GM23248 (cell line): ENCODE measurements at regions not wholly inside any gene's neighbourhood (a gene's known extent, or its start where the extent isn't known, plus 50 kb on each side); places are given as distances from the start of the nearest gene placed in this dataset.
"Not testable (repeated sequence)": the region's sequence is repeated elsewhere in the genome, so short reads cannot be mapped to it uniquely, and the experiment has no call there.

Experiments used
- DNase-seq: peaks from one replicate; pipeline ENCODE4 v3.0.0-alpha.2; 2015
- H2AFZ ChIP-seq: fragments of 200-600 bp; sonication (generic); 2 replicates; pipeline ENCODE4 v1.6.1; 2016; ENCODE audit warnings: antibody characterized with exemption
- H3F3A ChIP-seq: fragments of 200-600 bp; sonication (generic); 2 replicates; pipeline ENCODE4 v1.6.1; 2016; ENCODE audit warnings: mild to moderate bottlenecking, antibody characterized with exemption, mixed run types; ENCODE audit not compliant: insufficient read depth
- H3K27ac ChIP-seq: fragments of 200-600 bp; sonication (generic); 2 replicates; pipeline ENCODE4 v1.5.1; 2016; ENCODE audit warnings: mild to moderate bottlenecking
- H3K27me3 ChIP-seq: fragments of 200-600 bp; sonication (generic); replicated peaks from 2 replicates; pipeline ENCODE4 v1.6.1; 2016; ENCODE audit warnings: mild to moderate bottlenecking; ENCODE audit not compliant: insufficient read depth
- H3K36me3 ChIP-seq: fragments of 200-600 bp; sonication (generic); 2 replicates; pipeline ENCODE4 v1.6.1; 2016; ENCODE audit warnings: low read depth, mild to moderate bottlenecking
- H3K4me1 ChIP-seq: fragments of 200-600 bp; sonication (generic); 2 replicates; pipeline ENCODE4 v1.6.1; 2016; ENCODE audit warnings: mild to moderate bottlenecking; ENCODE audit not compliant: insufficient read depth
- H3K4me2 ChIP-seq: fragments of 200-600 bp; sonication (generic); one replicate; pipeline ENCODE4 v1.6.1; 2016; ENCODE audit warnings: mild to moderate bottlenecking; ENCODE audit not compliant: unreplicated experiment
- H3K4me3 ChIP-seq: fragments of 200-600 bp; sonication (generic); 2 replicates; pipeline ENCODE4 v1.5.1; 2016; ENCODE audit warnings: mild to moderate bottlenecking
- H3K79me2 ChIP-seq: fragments of 200-600 bp; sonication (generic); 2 replicates; pipeline ENCODE4 v1.6.1; 2016; ENCODE audit warnings: mild to moderate bottlenecking; ENCODE audit not compliant: insufficient read depth
- H3K9ac ChIP-seq: fragments of 200-600 bp; sonication (generic); 2 replicates; pipeline ENCODE4 v1.6.1; 2016; ENCODE audit warnings: mild to moderate bottlenecking
- H3K9me2 ChIP-seq: fragments of 200-600 bp; sonication (generic); 2 replicates; pipeline ENCODE4 v1.6.1; 2016; ENCODE audit warnings: mixed run types, mild to moderate bottlenecking, moderate library complexity; ENCODE audit not compliant: insufficient read depth
- H3K9me3 ChIP-seq: fragments of 200-600 bp; sonication (generic); one replicate; pipeline ENCODE4 v1.6.1; 2017; ENCODE audit warnings: low read depth
- H4K20me1 ChIP-seq: fragments of 200-600 bp; sonication (generic); 2 replicates; pipeline ENCODE4 v1.6.0; 2016; ENCODE audit not compliant: insufficient read depth
- EZH2 ChIP-seq: fragments of 200-600 bp; sonication (generic); IDR thresholded peaks from 2 replicates; pipeline ENCODE4 v1.6.1; 2018; ENCODE audit warnings: antibody characterized with exemption, mild to moderate bottlenecking; ENCODE audit not compliant: insufficient read depth, poor library complexity, severe bottlenecking
- EZH2phosphoT487 ChIP-seq: fragments of 200-600 bp; sonication (generic); IDR thresholded peaks from 2 replicates; pipeline ENCODE4 v1.6.1; 2018; ENCODE audit warnings: antibody characterized with exemption, moderate library complexity, mild to moderate bottlenecking, low read depth; ENCODE audit not compliant: insufficient read depth
- WGBS, 2 experiments: methylation state at CpG; one replicate each; pipeline ENCODE4 v1.1.6; 2015 to 2017; ENCODE audit warnings: low lambda C conversion rate in 2 of 2, low coverage in 1 of 2; ENCODE audit errors: missing lambda C conversion rate in 2 of 2; 5-methylcytosine and 5-hydroxymethylcytosine counted together
- in situ Hi-C: fragments of 300-500 bp; cut with MboI; formaldehyde crosslinking; loops from 2 replicates; pipeline ENCODE4 v1.15.0; 2020

- Histone ChIP-seq H3K36me3 (peaks cover 29% of the 10 kb centered on the region), H3K4me2 (no peak overlapping the region), H3F3A (peaks cover 37% of the 10 kb centered on the region), H3K4me1 (0 out of 2 replicates have a peak, but pooled peaks cover 10% of the 10 kb centered on the region), H3K9me3 (no peaks in the 10 kb centered on the region), H3K27ac (no peak overlapping the region), H3K79me2 (peaks cover 9% of the 10 kb centered on the region; the same call in 1 of the 2 replicates), H3K9me2 (no peaks in the 10 kb centered on the region), H3K9ac (no peak overlapping the region), H3K27me3 (no peaks in the 10 kb centered on the region), H4K20me1 (no peaks in the 10 kb centered on the region), H3K4me3 (no peak overlapping the region), H2AFZ (no peak overlapping the region)
- in situ Hi-C loops: loop anchor here (10.0 kb wide), 1 partner anchor 191 kb away; no protein-coding TSS in a partner anchor
- no peak for TF ChIP-seq EZH2
- no peak for TF ChIP-seq EZH2phosphoT487
- DNase-seq: peak; percentile 69
- WGBS, 2 experiments: 53 to 59% methylated on average over 5 of the region's 5 CpGs
Measured at GRCh38 chr7:35905555-35905954, 104.7 kb downstream of the SEPTIN7 start.

- Histone ChIP-seq H3K27ac (no peak overlapping the region), H4K20me1 (no peaks in the 10 kb centered on the region), H3K79me2 (0 out of 2 replicates have a peak, but pooled peaks cover under 1% of the 10 kb centered on the region), H3K9me2 (no peaks in the 10 kb centered on the region), H3K27me3 (no peaks in the 10 kb centered on the region), H3K4me2 (no peak overlapping the region), H3K9me3 (no peaks in the 10 kb centered on the region), H3K9ac (no peak overlapping the region), H3K4me3 (no peak overlapping the region), H3F3A (peaks cover 34% of the 10 kb centered on the region), H3K36me3 (peaks cover 23% of the 10 kb centered on the region), H2AFZ (no peak overlapping the region), H3K4me1 (0 out of 2 replicates have a peak, but pooled peaks cover 10% of the 10 kb centered on the region)
- TF ChIP-seq EZH2 (no peak), EZH2phosphoT487 (no peak)
- in situ Hi-C loops: loop anchor here (10.0 kb wide), 1 partner anchor 192 kb away; no protein-coding TSS in a partner anchor
- peak; percentile 67 for DNase-seq
- 25 to 32% methylated on average over 2 of the region's 2 CpGs for WGBS, 2 experiments
Measured at GRCh38 chr7:35906191-35906908, 105.5 kb downstream of the SEPTIN7 start.

GRCh38 chr7:35908331-35909216, 107.7 kb downstream of the SEPTIN7 start:
- Histone ChIP-seq H3K9me2 (no peaks in the 10 kb centered on the region), H3K4me3 (no peak overlapping the region), H3K4me2 (no peak overlapping the region), H2AFZ (no peak overlapping the region), H3K27me3 (no peaks in the 10 kb centered on the region), H3K9ac (no peak overlapping the region), H4K20me1 (no peaks in the 10 kb centered on the region), H3K4me1 (0 out of 2 replicates have a peak, but pooled peaks cover 10% of the 10 kb centered on the region), H3K9me3 (no peaks in the 10 kb centered on the region), H3K79me2 (no peaks in the 10 kb centered on the region), H3F3A (peaks cover 24% of the 10 kb centered on the region), H3K36me3 (peaks cover 17% of the 10 kb centered on the region), H3K27ac (no peak overlapping the region)
- in situ Hi-C loops: loop anchor here (10.0 kb wide), 1 partner anchor 194 kb away; no protein-coding TSS in a partner anchor
- TF ChIP-seq EZH2phosphoT487: no peak
- no peak for TF ChIP-seq EZH2
- 48% methylated on average over 11 of the region's 11 CpGs for WGBS, 2 experiments
- no peak for DNase-seq

GRCh38 chr7:35909870-35910357, 109.1 kb downstream of the SEPTIN7 start:
- no peaks in the 10 kb centered on the region for H3K27me3 ChIP-seq
- H3K79me2 ChIP-seq: no peaks in the 10 kb centered on the region
- no peak overlapping the region for H3K9ac ChIP-seq
- in situ Hi-C loops: loop anchor here (10.0 kb wide), 1 partner anchor 195 kb away; no protein-coding TSS in a partner anchor
- H3K27ac ChIP-seq: no peak overlapping the region
- H2AFZ ChIP-seq: no peak overlapping the region
- TF ChIP-seq EZH2: no peak
- TF ChIP-seq EZH2phosphoT487: no peak
- no peak overlapping the region for H3K4me3 ChIP-seq
- H3K4me1 ChIP-seq: 0 out of 2 replicates have a peak, but pooled peaks cover 10% of the 10 kb centered on the region
- peaks cover 10% of the 10 kb centered on the region for H3F3A ChIP-seq
- WGBS, 2 experiments: 95 to 97% methylated on average over 4 of the region's 4 CpGs
- H3K4me2 ChIP-seq: no peak overlapping the region
- peaks cover 4% of the 10 kb centered on the region for H3K36me3 ChIP-seq
- peak; percentile 16 for DNase-seq
- no peaks in the 10 kb centered on the region for H3K9me2 ChIP-seq
- H3K9me3 ChIP-seq: no peaks in the 10 kb centered on the region
- H4K20me1 ChIP-seq: no peaks in the 10 kb centered on the region

GRCh38 chr7:35910621-35911020, 109.8 kb downstream of the SEPTIN7 start:
- H3K9ac ChIP-seq, H3K4me3 ChIP-seq, H3K36me3 ChIP-seq, in situ Hi-C loops, H3K9me2 ChIP-seq, H2AFZ ChIP-seq, H3K79me2 ChIP-seq, H3K9me3 ChIP-seq, DNase-seq, H3F3A ChIP-seq, H3K4me2 ChIP-seq, H4K20me1 ChIP-seq, H3K4me1 ChIP-seq, H3K27ac ChIP-seq, H3K27me3 ChIP-seq: not testable (repeated sequence)
- WGBS, 2 experiments: 69 to 72% methylated on average over 3 of the region's 3 CpGs

- H3F3A ChIP-seq, in situ Hi-C loops, H3K36me3 ChIP-seq, H3K9ac ChIP-seq, H3K4me2 ChIP-seq, H3K4me3 ChIP-seq, H3K9me3 ChIP-seq, H2AFZ ChIP-seq, H3K9me2 ChIP-seq, H3K27me3 ChIP-seq, DNase-seq, H3K27ac ChIP-seq, H4K20me1 ChIP-seq, H3K4me1 ChIP-seq, H3K79me2 ChIP-seq: not testable (repeated sequence)
- 94 to 98% methylated on average over 2 of the region's 2 CpGs for WGBS, 2 experiments
Measured at GRCh38 chr7:35913350-35913749, 112.5 kb downstream of the SEPTIN7 start.
